HEK293T (cell line): ENCODE measurements at regions not wholly inside any gene's neighbourhood (a gene's known extent, or its start where the extent isn't known, plus 50 kb on each side); places are given as distances from the start of the nearest gene placed in this dataset.

Experiments
- CTBP1 ChIP-seq: fragments of 450-650 bp; IDR thresholded peaks from 2 replicates; pipeline ENCODE4 v1.6.1; 2016; ENCODE audit warnings: borderline replicate concordance
- L3MBTL2 ChIP-seq: fragments of 450-650 bp; conservative IDR thresholded peaks from 2 replicates; pipeline ENCODE4 v1.6.1; 2016; ENCODE audit warnings: mild to moderate bottlenecking
- PKNOX1 ChIP-seq: fragments of 450-650 bp; IDR thresholded peaks from 2 replicates; pipeline ENCODE4 v1.6.1; 2016
- SP1 ChIP-seq: fragments of 450-650 bp; IDR thresholded peaks from 2 replicates; pipeline ENCODE4 v1.6.1; 2017

DNA sequence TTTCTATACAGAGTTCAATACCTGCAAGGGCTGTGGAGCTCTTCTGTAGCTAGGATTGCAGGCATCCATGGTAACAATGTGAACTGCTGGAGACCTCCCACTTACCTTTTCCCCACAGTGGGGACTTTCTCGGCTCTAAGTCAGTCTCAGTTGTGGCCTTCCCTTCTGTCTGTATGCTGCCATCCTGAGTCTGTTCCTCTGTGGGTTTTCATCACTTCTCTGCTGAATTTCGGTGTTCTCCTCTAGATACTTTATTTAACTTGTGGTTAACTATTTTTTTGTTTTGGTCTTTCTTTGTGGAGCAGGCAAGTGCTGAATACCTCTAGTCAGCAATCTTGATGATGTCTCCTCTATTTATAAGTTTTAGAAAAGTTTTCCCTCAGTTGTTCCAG lies 647.2 kb upstream of the CDH2 start:
- TF ChIP-seq PKNOX1 (no peak), L3MBTL2 (no peak), CTBP1 (no peak), SP1 (no peak)
